UCSD-AML1 (cell line): ENCODE measurements at regions not wholly inside any gene's neighbourhood (a gene's known extent, or its start where the extent isn't known, plus 50 kb on each side); places are given as distances from the start of the nearest gene placed in this dataset.

Experiments used
- DNase-seq: peaks from one replicate; lab custom pipeline; 2025; ENCODE audit not compliant: unreplicated experiment; lab: John Stamatoyannopoulos, UW

- no peak for DNase-seq
Measured at GRCh38 chr7:67738958-67739357, 742.3 kb downstream of the TYW1 start.

GRCh38 chr7:67743501-67743900 is 746.9 kb downstream of the TYW1 start:
- no peak for DNase-seq

- DNase-seq, result no peak
Measured at GRCh38 chr7:67752227-67752626, 755.6 kb downstream of the TYW1 start.

- no peak for DNase-seq
Measured at GRCh38 chr7:67753891-67754290, 757.3 kb downstream of the TYW1 start.

GRCh38 chr7:67754651-67755050 is 758.0 kb downstream of the TYW1 start:
- DNase-seq, result no peak

GRCh38 chr7:67758551-67758950 is 761.9 kb downstream of the TYW1 start:
- DNase-seq, result no peak

GRCh38 chr7:67760971-67761370 is 764.3 kb downstream of the TYW1 start:
- no peak for DNase-seq

GRCh38 chr7:67762516-67762915 is 765.9 kb downstream of the TYW1 start:
- DNase-seq, result no peak

GRCh38 chr7:67764289-67764688 is 767.7 kb downstream of the TYW1 start:
- DNase-seq, result no peak

- no peak for DNase-seq
Measured at GRCh38 chr7:67765481-67766175, 769.0 kb downstream of the TYW1 start.

- DNase-seq, result no peak
Measured at GRCh38 chr7:67766906-67767410, 770.3 kb downstream of the TYW1 start.

- DNase-seq, result no peak
Measured at GRCh38 chr7:67771846-67772605, 775.4 kb downstream of the TYW1 start.

GRCh38 chr7:67773081-67773480 is 776.4 kb downstream of the TYW1 start:
- no peak for DNase-seq

- no peak for DNase-seq
Measured at GRCh38 chr7:67777119-67777518, 780.5 kb downstream of the TYW1 start.

- DNase-seq, result no peak
Measured at GRCh38 chr7:67781841-67782240, 785.2 kb downstream of the TYW1 start.

GRCh38 chr7:67786021-67786420 is 789.4 kb downstream of the TYW1 start:
- DNase-seq, result no peak

GRCh38 chr7:67788669-67789068 is 792.0 kb downstream of the TYW1 start:
- DNase-seq, result no peak

GRCh38 chr7:67791918-67792317 is 795.3 kb downstream of the TYW1 start:
- no peak for DNase-seq

GRCh38 chr7:67794544-67794943 is 797.9 kb downstream of the TYW1 start:
- no peak for DNase-seq

GRCh38 chr7:67803789-67804188 is 807.2 kb downstream of the TYW1 start:
- no peak for DNase-seq

- DNase-seq, result no peak
Measured at GRCh38 chr7:67805921-67806471, 809.4 kb downstream of the TYW1 start.

GRCh38 chr7:67807826-67808225 is 811.2 kb downstream of the TYW1 start:
- DNase-seq, result no peak
